Dendritic cell treated with granulocyte-macrophage colony-stimulating factor and Interleukin-4, amounts not matched to agents 40 ng/mL and 50 ng/mL, for 4 days (primary cell): ENCODE measurements at regions not wholly inside any gene's neighbourhood (a gene's known extent, or its start where the extent isn't known, plus 50 kb on each side); places are given as distances from the start of the nearest gene placed in this dataset.

Experiments
- H3K27ac Mint-ChIP-seq: one replicate; pipeline ENCODE4 v1.8.0; 2022; ENCODE audit warnings: mild to moderate bottlenecking, mixed read lengths
- H3K27me3 Mint-ChIP-seq: one replicate; pipeline ENCODE4 v1.8.0; 2022; ENCODE audit warnings: mild to moderate bottlenecking, mixed read lengths
- H3K36me3 Mint-ChIP-seq: one replicate; pipeline ENCODE4 v1.8.0; 2022; ENCODE audit warnings: low read depth, mixed read lengths
- H3K4me1 Mint-ChIP-seq: one replicate; pipeline ENCODE4 v1.8.0; 2022; ENCODE audit warnings: low read depth, mixed read lengths
- H3K4me3 Mint-ChIP-seq: one replicate; pipeline ENCODE4 v1.8.0; 2022; ENCODE audit warnings: mild to moderate bottlenecking, moderate library complexity, mixed read lengths
- H3K9me3 Mint-ChIP-seq: one replicate; pipeline ENCODE4 v1.8.0; 2022; ENCODE audit warnings: mixed read lengths
- intact Hi-C: fragments of 100-400 bp; cut with micrococcal nuclease; formaldehyde crosslinking; loops from one replicate; pipeline ENCODE4 v1.15.0; 2022

DNA sequence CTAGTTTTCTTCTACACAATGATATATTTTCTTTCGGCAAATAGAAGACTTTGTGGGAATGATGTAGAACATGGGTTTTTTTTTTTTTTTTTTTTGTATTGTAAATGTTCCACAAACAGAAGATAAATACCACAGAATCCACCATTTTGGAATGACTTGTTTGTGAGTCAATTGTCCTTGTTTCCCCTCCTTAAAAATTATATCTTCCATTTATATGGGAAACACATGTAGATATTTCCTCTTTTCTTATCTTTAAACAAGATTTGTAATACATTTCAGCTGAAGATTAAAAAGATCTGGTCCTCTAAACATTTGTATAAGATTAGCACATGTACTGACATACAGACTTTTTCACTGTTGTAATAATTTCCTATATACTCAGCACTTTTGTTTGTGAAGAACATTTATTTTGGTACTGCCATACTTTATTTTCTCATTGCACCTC lies 304.6 kb downstream of the SPRY1 start:
- Mint-ChIP-seq H3K9me3 (no peaks in the 10 kb centered on the region), H3K27ac (no peak overlapping the region), H3K4me3 (no peak overlapping the region), H3K4me1 (no peaks in the 10 kb centered on the region), H3K36me3 (no peaks in the 10 kb centered on the region), H3K27me3 (no peaks in the 10 kb centered on the region)
- intact Hi-C loops, result no loop called here

DNA sequence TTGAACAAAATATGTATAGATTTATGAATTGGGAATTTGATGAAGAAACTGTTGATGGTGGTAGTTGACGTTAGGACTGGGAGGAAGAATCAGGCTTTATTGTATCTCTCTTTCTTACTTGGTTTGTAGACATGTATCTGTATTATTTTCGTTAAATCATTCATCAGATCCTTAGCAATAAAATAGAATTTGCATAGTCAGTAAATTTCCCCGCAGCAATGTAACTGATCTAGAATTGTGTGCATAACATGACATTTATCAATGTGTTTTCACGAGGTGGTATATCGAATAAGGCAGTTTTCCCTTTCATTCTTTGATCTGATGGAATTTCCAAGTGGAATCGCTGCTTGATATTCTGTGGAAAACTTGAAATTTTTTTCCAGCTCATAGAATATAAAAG lies 308.8 kb downstream of the SPRY1 start:
- Mint-ChIP-seq H3K4me3 (no peak overlapping the region), H3K36me3 (no peaks in the 10 kb centered on the region), H3K27me3 (no peaks in the 10 kb centered on the region), H3K27ac (no peak overlapping the region), H3K9me3 (peaks cover 20% of the 10 kb centered on the region), H3K4me1 (no peaks in the 10 kb centered on the region)
- intact Hi-C loops, result no loop called here

DNA sequence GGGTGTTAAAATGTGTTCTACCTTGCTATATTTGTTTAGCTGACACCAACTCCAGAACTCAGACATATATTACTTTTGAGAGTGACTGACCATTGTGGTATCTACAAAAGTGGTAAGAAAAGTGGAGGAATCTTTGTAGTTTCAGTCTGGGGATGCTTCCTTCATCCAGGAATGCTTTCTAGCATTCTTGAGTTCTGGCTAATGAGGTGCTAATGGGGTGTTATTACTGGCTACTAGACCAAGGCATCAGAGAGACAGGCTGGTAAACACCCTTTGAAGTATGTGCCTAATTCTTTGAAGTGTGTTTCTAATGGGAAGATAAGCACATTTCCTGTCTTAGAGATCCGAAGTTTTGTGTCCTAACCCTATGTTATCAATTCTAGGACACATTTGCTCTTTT lies 310.4 kb downstream of the SPRY1 start:
- Mint-ChIP-seq H3K4me1 (no peaks in the 10 kb centered on the region), H3K27me3 (no peaks in the 10 kb centered on the region)

DNA sequence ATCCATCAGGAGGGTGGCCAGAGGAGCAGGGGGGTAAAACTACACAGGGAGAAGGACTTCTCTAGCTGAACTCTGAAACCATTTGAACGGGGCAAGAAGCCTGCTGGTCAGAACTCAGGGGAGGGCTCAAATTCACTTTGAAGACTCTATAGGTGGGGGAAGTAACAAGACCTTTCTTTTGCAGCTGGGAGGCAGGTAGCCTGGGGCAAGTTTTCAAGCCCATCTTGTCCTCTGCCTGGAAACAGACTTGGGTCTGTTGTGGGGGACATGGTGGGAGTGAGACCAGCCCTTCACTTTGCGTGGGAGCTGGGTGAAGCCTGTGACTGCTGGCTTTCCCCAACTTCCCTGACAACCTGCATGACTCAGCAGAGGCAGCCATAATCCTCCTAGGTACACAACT lies 312.3 kb downstream of the SPRY1 start:
- H3K4me1 Mint-ChIP-seq, result no peaks in the 10 kb centered on the region
- no peaks in the 10 kb centered on the region for H3K36me3 Mint-ChIP-seq
- peaks cover 30% of the 10 kb centered on the region for H3K9me3 Mint-ChIP-seq
- intact Hi-C loops, result no loop called here
- no peaks in the 10 kb centered on the region for H3K27me3 Mint-ChIP-seq
- no peak overlapping the region for H3K4me3 Mint-ChIP-seq
- H3K27ac Mint-ChIP-seq, result no peak overlapping the region

More for the DNA sequence above, 310.4 kb downstream of the SPRY1 start:
- Mint-ChIP-seq H3K36me3 (no peaks in the 10 kb centered on the region), H3K27ac (no peak overlapping the region), H3K9me3 (peaks cover 28% of the 10 kb centered on the region), H3K4me3 (no peak overlapping the region)
- intact Hi-C loops, result no loop called here

DNA sequence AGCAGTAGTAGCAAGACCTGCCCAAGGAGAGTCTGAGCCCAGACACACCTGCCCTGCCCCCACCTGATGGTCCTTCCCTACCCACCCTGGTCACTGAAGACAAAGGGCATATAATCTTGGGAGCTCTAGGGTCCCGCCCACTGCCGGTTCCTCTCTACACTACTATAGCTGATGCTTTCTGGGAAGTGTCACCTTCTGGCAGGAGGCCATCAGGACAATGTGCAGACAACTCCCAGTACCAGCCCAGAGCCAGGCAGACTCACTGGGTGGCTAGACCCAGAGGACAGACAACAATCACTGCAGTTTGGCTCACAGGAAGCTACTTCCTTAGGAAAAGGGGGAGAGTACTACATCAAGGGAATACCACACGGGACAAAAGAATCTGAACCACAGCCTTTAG lies 312.7 kb downstream of the SPRY1 start:
- peaks cover 34% of the 10 kb centered on the region for H3K9me3 Mint-ChIP-seq
- intact Hi-C loops, result no loop called here
- no peak overlapping the region for H3K4me3 Mint-ChIP-seq
- no peaks in the 10 kb centered on the region for H3K4me1 Mint-ChIP-seq
- H3K36me3 Mint-ChIP-seq, result no peaks in the 10 kb centered on the region
- H3K27ac Mint-ChIP-seq, result no peak overlapping the region
- no peaks in the 10 kb centered on the region for H3K27me3 Mint-ChIP-seq

DNA sequence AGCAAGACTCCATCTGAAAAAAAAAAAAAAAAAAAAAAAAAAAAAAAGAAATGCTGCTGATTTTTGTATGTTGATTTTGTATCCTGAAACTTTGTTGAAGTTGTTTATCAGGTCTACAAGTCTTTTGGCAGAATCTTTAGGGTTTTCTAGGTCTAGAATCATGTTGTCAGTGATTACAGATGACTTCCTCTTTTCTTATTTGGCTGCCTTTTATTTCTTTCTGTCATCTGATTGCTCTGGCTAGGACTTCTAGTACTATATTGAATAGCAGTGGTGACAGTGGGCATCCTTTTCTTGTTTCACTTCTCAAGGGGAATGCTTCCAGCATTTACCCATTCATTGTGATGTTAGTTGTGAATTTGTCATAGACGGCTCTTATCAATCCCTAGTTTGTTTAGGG lies 334.4 kb downstream of the SPRY1 start:
- H3K9me3 Mint-ChIP-seq, result no peaks in the 10 kb centered on the region
- H3K4me3 Mint-ChIP-seq, result no peak overlapping the region
- no peaks in the 10 kb centered on the region for H3K4me1 Mint-ChIP-seq
- intact Hi-C loops, result no loop called here
- no peaks in the 10 kb centered on the region for H3K36me3 Mint-ChIP-seq
- H3K27ac Mint-ChIP-seq, result no peak overlapping the region
- no peaks in the 10 kb centered on the region for H3K27me3 Mint-ChIP-seq

DNA sequence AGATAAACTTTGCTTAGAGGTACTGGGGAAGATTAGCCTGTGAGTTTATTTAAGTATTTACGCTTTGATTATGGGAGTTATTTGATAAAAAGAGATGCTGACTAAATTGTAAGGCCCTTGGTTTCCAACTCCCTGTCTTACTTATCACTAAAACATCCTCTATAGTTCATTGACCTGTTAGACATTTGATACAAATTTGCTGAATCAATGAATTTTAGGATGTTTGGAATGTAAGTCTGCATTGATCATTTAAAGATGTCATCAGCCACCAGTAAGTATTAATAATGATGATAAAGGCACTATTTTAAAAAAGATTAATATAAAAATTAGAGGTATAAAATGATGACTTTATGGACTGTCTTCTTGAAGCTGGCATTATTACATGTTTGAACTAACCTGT lies 340.6 kb downstream of the SPRY1 start:
- H3K27me3 Mint-ChIP-seq, result no peaks in the 10 kb centered on the region

DNA sequence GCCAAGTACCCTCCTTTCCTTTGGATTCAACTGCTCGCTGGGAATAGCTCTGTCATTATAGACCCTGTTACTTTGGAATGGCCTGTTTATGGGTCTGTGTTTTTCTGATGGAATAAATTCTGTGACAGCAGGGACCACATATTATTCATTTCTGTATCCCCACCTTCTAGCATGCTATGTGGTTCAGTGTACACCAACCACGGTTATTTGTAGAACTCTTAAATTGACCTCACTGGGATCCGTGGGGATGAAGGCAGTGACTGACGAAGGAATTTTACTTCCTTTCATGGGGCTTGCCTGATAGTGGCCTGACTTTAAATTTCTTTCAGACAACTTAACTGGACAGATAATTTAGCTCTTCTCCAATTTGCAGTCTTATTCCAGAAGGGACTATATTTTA lies 343.2 kb downstream of the SPRY1 start:
- no peaks in the 10 kb centered on the region for H3K9me3 Mint-ChIP-seq
- no peak overlapping the region for H3K27ac Mint-ChIP-seq
- intact Hi-C loops, result no loop called here
- H3K36me3 Mint-ChIP-seq, result no peaks in the 10 kb centered on the region
- peaks cover 2% of the 10 kb centered on the region for H3K4me1 Mint-ChIP-seq
- H3K27me3 Mint-ChIP-seq, result no peaks in the 10 kb centered on the region
- H3K4me3 Mint-ChIP-seq, result no peak overlapping the region

More for the DNA sequence above, 340.6 kb downstream of the SPRY1 start:
- no peaks in the 10 kb centered on the region for H3K36me3 Mint-ChIP-seq
- no peaks in the 10 kb centered on the region for H3K4me1 Mint-ChIP-seq
- intact Hi-C loops, result no loop called here
- H3K9me3 Mint-ChIP-seq, result no peaks in the 10 kb centered on the region
- H3K4me3 Mint-ChIP-seq, result no peak overlapping the region
- no peak overlapping the region for H3K27ac Mint-ChIP-seq

DNA sequence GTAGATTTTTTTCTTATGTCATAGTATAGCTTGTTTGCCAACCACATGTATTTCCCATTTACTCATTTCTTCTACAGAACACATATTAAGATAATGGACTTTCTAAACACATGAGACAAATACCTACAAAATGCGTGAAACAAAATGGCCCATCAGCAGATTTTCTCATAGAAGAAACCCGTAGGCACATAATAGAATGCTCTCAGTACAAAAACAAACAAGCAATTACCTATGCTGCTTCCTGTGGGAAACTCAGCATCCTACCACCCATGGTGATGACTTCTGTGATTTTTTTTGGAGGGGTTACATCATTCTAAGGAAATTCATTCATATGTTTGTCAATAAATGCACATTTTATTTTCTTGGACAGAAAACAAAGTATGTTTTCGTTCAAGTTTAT lies 343.6 kb downstream of the SPRY1 start:
- no peak overlapping the region for H3K27ac Mint-ChIP-seq
- no peak overlapping the region for H3K4me3 Mint-ChIP-seq
- no peaks in the 10 kb centered on the region for H3K36me3 Mint-ChIP-seq
- intact Hi-C loops, result no loop called here
- no peaks in the 10 kb centered on the region for H3K27me3 Mint-ChIP-seq
- H3K4me1 Mint-ChIP-seq, result peaks cover 5% of the 10 kb centered on the region
- H3K9me3 Mint-ChIP-seq, result no peaks in the 10 kb centered on the region

DNA sequence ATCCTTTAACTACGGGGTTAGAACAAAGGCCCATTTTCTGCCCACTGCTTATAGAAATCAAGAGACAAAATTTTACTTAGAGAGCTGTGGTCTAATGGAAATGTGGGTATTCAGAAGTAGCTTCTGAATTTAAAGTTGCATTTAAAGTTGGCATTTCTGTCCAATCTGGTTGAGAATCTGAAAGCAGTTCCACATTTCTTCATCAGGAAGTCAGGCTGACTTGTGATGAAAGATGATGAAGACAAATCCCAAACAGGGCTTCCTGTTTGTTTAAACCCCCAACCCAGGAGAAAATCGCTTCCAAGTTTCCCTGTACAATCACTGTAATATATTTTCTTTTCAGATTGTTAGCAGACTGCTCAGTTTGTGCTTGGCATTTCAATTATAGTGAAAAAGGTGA lies 345.3 kb downstream of the SPRY1 start:
- Mint-ChIP-seq H3K4me1 (peaks cover 5% of the 10 kb centered on the region), H3K27ac (no peak overlapping the region), H3K4me3 (no peak overlapping the region), H3K9me3 (no peaks in the 10 kb centered on the region), H3K36me3 (no peaks in the 10 kb centered on the region), H3K27me3 (no peaks in the 10 kb centered on the region)
- intact Hi-C loops, result no loop called here

DNA sequence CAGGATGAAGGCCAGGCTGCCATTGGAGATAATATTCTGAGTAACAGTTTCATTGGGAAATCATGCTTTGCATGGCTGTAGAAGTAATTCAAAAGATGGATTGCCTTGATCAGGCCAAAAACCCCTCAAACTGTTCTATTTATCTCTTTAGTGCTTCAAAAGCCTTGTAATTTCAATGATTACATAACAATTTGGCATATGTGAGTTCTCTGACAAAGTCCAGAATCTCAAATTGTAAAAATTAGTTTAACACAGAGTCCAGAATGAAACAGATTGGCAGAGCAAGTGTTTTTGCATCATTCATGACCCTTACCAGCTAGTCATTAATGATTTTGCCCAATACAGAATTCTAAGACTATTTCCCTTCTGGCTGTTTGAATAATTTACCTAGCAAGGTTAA lies 347.3 kb downstream of the SPRY1 start:
- Mint-ChIP-seq H3K27ac (no peak overlapping the region), H3K9me3 (no peaks in the 10 kb centered on the region), H3K36me3 (no peaks in the 10 kb centered on the region), H3K4me1 (peaks cover 8% of the 10 kb centered on the region), H3K4me3 (no peak overlapping the region), H3K27me3 (peaks cover 2% of the 10 kb centered on the region)
- intact Hi-C loops, result no loop called here

DNA sequence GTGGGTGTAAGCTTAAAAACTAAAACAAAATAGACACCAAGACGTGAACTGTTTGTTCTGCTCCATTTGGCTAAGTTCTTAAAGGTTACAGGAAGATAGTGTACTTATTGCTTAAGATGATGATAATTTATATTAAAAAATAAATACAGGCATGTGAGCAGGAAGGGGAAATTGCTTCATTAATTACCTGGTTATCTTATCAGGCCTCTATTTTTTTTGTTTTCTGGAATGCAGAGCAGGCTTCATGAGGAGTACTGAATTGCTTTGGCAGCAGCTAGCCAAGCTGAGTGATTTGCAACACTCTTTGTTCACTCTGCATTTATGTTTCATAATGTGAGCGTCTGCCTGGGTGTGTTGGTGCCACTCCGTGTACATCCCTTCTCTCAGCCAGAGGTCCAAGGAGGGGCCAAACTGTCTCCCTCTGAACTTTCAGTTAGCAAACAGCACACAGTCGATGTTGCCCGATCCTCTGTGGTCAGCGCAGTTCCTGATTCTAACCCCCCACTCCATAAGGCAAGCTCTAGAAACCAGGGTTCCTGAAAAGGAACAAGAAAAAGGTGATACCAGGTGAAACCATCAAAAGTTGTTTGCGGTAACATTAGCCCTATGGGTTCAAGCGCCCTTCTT lies 348.2 kb downstream of the SPRY1 start:
- intact Hi-C loops, result no loop called here
- Mint-ChIP-seq H3K4me1 (peaks cover 10% of the 10 kb centered on the region), H3K27ac (no peak overlapping the region), H3K36me3 (no peaks in the 10 kb centered on the region), H3K9me3 (no peaks in the 10 kb centered on the region), H3K4me3 (peak overlapping the region; percentile 18), H3K27me3 (peaks cover 2% of the 10 kb centered on the region)

DNA sequence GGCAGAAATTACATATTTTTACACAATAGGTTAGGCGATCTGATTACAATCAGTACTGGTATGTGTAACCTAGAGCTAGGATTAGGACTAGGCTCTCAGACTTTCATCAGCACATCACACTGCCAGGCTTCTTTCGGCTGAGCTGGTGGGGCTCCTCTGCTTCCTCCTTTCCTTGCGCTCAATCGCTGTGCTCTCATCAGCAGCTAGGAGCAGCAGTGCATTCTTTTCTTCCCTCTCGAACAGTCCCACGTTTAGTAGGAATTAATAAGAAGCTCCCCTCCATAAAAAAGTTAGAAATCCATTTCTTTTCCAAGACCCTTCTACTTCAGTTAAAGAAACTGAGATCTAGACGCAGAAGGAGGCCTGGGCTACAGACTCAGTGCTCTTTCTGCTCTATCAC lies 350.4 kb downstream of the SPRY1 start:
- H3K36me3 Mint-ChIP-seq, result no peaks in the 10 kb centered on the region
- intact Hi-C loops, result no loop called here

DNA sequence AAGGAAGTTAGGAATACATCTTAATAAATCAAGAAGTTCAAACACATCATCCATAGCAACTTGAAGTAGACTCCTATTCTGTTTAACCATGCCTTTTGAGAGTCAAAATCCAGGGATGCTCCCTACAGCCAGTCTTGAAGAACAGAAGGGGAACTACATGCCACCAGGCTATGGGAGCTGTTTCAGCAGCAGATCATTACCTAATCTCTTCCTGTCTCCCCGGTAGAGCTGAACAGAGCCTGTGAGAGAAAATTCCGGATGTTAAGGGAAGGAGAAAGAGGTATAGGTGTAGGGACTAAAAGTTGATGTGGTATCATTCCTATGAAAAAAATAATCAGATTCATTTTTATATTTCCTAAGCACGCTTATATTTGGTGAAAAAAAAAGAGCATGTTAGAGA lies 352.2 kb downstream of the SPRY1 start:
- no peaks in the 10 kb centered on the region for H3K36me3 Mint-ChIP-seq
- H3K27ac Mint-ChIP-seq, result no peak overlapping the region
- H3K9me3 Mint-ChIP-seq, result no peaks in the 10 kb centered on the region
- intact Hi-C loops, result no loop called here
- no peak overlapping the region for H3K4me3 Mint-ChIP-seq
- peaks cover 10% of the 10 kb centered on the region for H3K4me1 Mint-ChIP-seq
- H3K27me3 Mint-ChIP-seq, result peaks cover 2% of the 10 kb centered on the region

More for the DNA sequence above, 350.4 kb downstream of the SPRY1 start:
- H3K4me3 Mint-ChIP-seq, result no peak overlapping the region
- H3K27me3 Mint-ChIP-seq, result peaks cover 2% of the 10 kb centered on the region
- H3K27ac Mint-ChIP-seq, result no peak overlapping the region
- H3K4me1 Mint-ChIP-seq, result peaks cover 10% of the 10 kb centered on the region
- no peaks in the 10 kb centered on the region for H3K9me3 Mint-ChIP-seq

DNA sequence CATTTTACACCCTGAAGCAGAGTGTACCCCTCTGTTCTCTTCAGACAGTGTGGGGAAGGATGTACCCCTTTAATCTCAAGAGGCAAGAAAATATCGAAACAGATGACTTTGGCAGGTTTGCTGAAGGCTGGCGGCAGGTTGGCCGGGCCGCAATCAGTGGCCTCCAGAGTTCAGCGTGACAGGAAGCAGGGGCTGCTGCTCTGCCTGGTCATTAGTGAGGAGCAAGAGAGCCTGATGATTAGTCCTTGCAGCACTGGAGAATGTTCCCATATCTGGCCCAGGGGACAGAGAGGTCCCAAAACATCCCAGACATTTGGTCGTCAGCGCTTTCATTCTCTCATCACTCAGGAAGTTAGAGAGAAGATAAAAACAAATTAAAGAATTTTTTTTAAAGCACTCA lies 352.8 kb downstream of the SPRY1 start:
- Mint-ChIP-seq H3K27me3 (peaks cover 2% of the 10 kb centered on the region), H3K27ac (no peak overlapping the region), H3K36me3 (no peaks in the 10 kb centered on the region), H3K9me3 (no peaks in the 10 kb centered on the region), H3K4me1 (peaks cover 10% of the 10 kb centered on the region), H3K4me3 (no peak overlapping the region)
- intact Hi-C loops, result no loop called here
